GM23338 (cell line): ENCODE measurements at regions not wholly inside any gene's neighbourhood (a gene's known extent, or its start where the extent isn't known, plus 50 kb on each side); places are given as distances from the start of the nearest gene placed in this dataset.

Experiments
- CREB1 ChIP-seq: fragments of 250-450 bp; sonication (Bioruptor Pico); IDR thresholded peaks from 2 replicates; pipeline ENCODE4 v1.5.0; 2020; ENCODE audit warnings: low read depth, mild to moderate bottlenecking, moderate library complexity
- EZH2 ChIP-seq: fragments of 200-600 bp; sonication (generic); IDR thresholded peaks from one replicate; pipeline ENCODE4 v1.8.0; 2017; ENCODE audit warnings: antibody characterized with exemption, mild to moderate bottlenecking, low read depth; ENCODE audit not compliant: unreplicated experiment
- TF ChIP-seq, protein P1 (sequence below), 2 experiments: fragments of 200-600 bp in 1 of 2; sonication (generic) in 1 of 2; conservative IDR thresholded peaks; 2 replicates each; pipeline versions ENCODE4 v1.5.1 to v1.6.1; 2016 to 2017; ENCODE audit warnings: antibody characterized with exemption in 2 of 2, low read depth in 2 of 2, mild to moderate bottlenecking in 2 of 2, moderate library complexity in 1 of 2

DNA sequence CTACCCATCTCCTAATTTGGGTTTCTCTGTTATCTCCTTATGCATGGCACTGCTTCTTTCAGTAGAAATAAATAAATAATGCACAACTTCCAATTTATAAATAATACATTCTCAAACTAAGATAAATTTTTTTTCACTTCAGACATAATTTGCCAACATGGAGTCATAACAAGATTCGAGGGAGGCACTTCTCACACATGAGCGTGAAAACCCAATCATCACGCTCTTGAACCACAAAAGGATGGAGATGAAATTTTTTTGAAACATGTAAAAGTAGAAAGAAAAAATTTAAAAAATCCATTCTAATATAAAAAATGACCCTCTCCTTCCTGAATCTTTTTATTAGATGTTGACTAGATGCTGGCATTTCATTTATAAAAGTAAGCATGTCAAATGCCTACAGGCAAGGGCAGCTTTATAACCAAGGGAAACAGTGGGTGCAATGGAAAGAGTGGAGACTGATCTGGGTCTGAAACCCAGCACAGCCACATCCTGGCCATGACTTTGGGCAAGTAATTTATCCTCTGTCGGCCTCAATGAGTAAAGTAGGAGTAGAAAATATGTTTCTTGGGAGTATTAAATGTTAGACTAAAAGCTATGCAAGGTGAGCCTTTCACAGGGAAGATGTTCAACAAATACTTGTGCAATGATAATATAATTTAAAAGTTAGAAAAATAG is 185.0 kb downstream of the STK31 start:
- no peak for TF ChIP-seq EZH2
- TF ChIP-seq CREB1, result no peak
- TF ChIP-seq, protein P1, sequence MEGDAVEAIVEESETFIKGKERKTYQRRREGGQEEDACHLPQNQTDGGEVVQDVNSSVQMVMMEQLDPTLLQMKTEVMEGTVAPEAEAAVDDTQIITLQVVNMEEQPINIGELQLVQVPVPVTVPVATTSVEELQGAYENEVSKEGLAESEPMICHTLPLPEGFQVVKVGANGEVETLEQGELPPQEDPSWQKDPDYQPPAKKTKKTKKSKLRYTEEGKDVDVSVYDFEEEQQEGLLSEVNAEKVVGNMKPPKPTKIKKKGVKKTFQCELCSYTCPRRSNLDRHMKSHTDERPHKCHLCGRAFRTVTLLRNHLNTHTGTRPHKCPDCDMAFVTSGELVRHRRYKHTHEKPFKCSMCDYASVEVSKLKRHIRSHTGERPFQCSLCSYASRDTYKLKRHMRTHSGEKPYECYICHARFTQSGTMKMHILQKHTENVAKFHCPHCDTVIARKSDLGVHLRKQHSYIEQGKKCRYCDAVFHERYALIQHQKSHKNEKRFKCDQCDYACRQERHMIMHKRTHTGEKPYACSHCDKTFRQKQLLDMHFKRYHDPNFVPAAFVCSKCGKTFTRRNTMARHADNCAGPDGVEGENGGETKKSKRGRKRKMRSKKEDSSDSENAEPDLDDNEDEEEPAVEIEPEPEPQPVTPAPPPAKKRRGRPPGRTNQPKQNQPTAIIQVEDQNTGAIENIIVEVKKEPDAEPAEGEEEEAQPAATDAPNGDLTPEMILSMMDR (conservative IDR thresholded peaks at IDR 0.05; ENCODE audit: low read depth in 2 of 2), result no peak
